Stimulated activated naive CD4-positive, alpha-beta T cell (primary cell): ENCODE measurements at regions not wholly inside any gene's neighbourhood (a gene's known extent, or its start where the extent isn't known, plus 50 kb on each side); places are given as distances from the start of the nearest gene placed in this dataset.
A peak's percentile ranks its signal among the peaks of the same experiment; 100 is the strongest.
"Not testable (repeated sequence)": the region's sequence is repeated elsewhere in the genome, so short reads cannot be mapped to it uniquely, and the experiment has no call there.

Source experiments
- DNase-seq, 6 experiments: peaks; one replicate each; lab custom pipeline; 2025; lab: John Stamatoyannopoulos, UW

DNA sequence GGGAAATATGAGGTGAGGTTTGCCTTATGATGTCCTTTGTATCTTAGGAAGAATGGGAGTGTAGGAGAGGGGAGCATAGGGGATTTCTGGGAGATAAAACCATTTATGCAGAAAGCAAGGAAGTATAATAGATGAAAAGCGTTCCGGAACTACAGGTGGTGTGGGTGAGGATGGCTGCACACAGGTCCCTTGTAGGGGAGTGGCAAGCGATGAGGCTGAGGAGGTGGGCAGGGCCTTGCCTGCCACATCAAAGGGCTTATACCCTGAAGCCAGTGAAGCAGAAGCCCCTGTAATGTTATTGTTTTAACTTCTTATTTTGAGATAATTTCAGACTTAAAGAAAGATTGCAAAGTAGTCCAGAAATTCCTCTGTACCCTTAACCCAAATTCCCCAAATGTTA, 107.3 kb upstream of the IKBKE start:
- not testable (repeated sequence) for DNase-seq

DNA sequence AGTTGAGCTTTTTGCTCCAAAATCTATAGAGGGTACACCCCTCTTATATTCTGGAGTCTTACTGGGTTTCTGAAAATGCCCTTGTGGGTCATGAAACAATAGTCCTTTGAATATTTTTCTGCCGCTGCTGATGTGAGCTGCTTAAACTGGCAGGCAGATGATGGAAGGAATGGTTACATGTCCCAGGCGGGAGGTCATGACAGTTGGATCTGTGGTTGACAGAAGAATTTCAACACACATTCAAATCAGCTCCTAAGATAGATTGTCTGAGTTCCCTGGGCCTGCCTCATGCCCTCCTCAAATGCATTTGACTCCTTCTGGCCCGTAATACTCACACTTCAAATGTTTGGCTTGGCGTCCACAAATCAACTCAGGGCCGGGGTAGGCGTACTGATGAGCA, 105.0 kb upstream of the IKBKE start:
- DNase-seq: not testable (repeated sequence)

DNA sequence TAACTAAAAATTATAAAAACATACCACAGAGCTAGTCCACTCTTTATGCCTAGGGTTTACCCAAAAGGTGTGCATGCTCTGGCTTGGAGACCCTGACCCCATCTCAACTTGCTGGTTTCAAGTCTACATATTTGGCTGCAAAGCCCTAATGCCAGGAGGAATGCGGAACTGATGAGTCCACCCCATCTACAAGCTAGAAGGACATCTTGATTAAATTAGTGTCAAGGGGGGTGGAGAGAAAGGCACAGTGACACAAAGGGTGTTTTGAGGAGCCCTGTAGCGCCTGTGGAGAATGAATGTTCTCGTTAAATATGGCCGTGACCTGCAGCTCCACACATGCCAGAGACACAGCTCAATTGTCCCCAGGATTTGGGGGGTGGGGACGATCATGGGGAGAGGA, 104.1 kb upstream of the IKBKE start:
- not testable (repeated sequence) for DNase-seq

DNA sequence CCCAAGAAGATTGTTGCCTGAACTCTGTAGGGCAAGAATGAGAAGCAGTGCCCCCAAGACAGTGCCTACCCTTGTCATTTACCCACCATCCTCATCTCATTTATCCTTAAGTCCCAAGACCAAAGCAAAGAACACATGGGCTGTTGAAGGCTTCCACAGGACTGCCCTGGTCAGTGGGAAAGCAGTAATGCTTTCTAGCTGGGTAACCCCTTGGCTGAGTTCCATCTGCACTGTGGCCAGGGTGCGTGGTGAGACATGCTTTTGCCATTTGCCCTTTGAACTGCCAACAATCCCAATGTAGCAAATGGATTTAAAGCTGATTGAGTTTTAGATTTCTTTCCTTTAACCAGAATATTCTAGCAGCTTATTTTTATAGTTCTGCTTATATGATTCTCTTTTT, 103.5 kb upstream of the IKBKE start:
- DNase-seq: not testable (repeated sequence)

DNA sequence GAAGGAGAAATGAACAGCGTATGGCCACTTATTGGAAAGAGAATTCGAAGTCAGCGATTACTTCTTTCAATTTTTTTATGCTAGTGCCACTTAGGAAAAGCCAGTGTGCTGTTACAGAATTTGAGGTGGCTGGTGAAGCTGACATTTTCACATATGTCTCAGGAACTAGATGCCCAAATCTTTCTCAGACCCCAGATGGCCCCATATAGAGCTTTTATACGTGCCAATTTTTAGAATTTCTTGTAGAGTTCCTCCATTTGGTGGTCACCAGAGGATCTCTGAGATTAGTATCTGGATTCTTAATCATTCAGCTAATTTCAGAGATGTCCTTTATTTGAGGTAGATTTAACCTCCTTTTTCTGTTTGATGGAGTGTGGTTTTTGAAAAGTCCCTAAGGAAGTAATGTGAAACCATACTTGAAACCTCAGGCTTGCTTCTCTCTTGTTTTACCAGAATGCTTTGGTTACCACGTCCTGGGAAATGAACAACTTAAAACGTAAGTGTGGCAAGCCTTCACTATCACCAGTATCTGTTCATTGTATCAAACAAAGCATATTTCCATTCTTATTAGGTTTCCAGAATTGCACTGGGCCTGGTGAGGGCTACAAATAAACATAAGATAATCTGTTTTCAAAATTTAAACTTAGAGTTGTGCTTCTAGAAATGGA, 102.2 kb upstream of the IKBKE start:
- DNase-seq: not testable (repeated sequence)

DNA sequence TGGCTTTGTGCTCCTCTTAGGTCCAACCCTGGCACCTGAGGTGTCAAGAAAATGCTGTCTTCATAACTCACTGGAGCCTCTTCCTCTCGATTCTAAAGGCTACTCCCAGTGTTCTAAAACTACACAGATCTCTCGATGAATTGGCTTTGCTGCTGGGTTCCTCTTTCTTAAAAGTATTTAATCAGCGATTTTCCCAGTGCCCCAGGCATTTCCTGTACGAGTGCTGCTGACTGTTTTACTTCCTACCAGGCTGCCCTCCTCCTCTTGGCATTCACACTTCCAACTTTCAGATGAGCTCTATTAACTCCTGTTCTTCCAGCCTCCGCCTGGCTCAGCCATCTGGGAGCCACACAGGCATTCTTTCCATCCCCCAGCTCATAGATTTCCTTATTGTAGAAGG, 95.6 kb upstream of the IKBKE start:
- DNase-seq: not testable (repeated sequence)

DNA sequence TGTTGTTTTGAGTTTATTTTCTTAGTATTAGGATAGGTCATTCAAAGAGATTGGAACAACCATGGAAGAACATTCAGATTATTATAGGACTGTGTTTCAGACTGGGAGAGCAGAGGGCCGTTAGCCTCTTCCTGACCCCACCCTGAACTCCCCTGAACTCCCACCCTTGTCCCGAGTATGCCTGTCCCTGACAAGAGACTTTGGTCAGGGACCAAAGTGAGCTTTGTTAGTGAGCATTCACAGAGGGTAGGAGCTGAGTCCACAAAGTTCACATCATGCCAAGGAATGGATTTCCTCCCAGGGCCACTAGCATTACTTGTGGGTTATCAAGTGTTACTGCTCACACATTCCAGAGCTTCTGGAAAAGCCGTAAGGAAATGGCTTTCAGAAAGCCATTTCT, 94.7 kb upstream of the IKBKE start:
- DNase-seq: not testable (repeated sequence)

DNA sequence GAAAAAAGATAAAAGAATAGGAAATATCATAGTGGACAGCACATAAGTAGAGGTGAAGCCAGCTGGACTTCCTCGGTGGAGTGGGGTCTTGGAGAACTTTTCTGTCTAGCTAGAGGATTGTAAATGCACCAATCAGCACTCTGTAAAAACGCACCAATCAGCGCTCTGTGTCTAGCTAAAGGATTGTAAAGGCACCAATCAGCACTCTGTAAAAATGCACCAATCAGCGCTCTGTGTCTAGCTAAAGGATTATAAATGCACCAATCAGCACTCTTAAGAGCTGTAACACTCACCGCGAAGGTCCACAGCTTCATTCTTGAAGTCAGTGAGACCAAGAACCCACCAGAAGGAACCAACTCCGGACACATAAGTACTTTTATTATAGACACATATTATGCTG, 91.8 kb upstream of the IKBKE start:
- not testable (repeated sequence) for DNase-seq

DNA sequence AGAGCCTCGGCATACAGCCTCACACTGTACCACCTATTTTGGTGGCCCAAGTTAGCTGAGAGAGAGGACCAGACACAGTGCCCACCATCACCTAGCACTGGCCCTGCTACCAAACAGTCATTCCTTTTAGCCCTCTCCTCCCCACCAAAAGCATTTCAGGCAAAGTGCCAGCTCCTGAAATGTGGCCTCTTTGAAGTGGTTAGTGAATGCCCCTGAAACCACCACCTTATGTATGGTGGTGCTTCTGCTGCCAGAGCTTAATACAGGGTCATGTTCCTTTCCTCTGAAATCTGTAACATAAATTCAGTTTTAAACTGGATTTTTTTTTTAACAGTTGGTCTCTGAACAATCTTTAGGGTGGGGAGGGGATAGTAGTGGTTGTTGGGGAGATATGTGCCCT, 91.0 kb upstream of the IKBKE start:
- not testable (repeated sequence) for DNase-seq

DNA sequence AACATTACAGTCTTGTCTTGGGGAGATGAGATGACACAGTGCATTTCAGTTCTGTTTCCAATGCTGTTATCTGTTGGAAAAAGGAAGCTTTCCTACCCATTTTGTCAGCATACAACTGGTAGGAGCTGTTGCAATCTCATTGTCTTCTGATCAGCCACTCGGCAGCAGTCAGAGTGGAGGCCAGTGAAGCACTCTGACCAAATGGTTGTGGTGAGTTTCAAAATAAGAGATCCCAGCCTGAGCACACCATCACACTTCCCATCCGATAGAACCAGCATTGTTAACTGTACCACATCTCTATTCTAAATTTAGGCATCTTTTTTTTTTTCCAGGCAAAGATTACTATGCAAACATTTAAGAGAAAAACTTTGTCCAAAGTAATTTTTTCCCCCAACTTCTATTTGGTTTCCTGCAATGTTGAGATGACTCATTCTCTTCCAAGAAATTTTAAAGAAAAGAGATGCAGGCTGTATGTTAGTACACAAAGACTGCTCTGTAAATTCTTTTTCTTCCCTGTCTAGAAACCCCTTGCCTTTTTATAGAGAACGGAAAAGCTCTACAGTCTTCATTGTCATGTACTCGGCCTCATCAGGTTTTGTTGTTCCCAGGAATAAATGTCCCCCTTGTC, 90.0 kb upstream of the IKBKE start:
- not testable (repeated sequence) for DNase-seq

DNA sequence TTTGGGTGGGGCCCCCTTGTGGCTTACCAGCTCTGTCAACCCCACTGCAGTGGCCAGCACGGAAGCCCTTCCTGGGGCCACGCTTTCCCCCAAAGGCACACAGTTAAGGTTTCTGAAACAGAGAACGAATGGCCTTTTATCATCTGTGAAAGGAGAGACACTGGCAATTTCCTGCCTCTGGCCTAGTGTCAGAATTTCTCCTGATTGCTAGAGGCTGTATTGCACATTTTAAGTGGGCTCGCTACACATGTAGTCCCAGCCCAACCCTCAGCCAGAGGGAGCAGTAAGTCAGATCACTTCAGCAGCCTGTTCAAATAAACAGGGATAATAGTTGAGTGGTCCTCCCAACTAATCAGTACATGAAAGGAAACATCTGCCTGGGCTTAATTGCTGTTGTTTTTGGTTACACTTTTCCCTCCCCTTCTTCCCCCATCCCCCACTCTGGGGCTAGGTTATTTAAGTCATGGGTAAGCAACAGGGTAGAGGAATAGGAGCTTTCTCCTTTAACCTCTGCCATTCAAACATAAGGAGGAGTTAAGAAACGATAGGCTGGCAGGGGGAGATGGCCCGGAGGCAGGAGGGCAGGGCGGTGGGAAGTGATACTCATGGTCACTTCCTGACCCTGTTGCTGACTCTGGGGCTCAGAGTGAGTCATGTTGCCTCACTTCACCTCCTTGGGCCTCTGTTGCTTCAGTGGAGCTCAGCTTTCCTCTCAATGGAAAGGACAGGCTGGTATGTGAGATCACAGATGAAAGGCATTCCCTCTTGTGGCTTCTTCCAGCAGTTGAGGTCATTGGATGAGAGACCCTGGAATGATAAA, 89.3 kb upstream of the IKBKE start:
- not testable (repeated sequence) for DNase-seq

DNA sequence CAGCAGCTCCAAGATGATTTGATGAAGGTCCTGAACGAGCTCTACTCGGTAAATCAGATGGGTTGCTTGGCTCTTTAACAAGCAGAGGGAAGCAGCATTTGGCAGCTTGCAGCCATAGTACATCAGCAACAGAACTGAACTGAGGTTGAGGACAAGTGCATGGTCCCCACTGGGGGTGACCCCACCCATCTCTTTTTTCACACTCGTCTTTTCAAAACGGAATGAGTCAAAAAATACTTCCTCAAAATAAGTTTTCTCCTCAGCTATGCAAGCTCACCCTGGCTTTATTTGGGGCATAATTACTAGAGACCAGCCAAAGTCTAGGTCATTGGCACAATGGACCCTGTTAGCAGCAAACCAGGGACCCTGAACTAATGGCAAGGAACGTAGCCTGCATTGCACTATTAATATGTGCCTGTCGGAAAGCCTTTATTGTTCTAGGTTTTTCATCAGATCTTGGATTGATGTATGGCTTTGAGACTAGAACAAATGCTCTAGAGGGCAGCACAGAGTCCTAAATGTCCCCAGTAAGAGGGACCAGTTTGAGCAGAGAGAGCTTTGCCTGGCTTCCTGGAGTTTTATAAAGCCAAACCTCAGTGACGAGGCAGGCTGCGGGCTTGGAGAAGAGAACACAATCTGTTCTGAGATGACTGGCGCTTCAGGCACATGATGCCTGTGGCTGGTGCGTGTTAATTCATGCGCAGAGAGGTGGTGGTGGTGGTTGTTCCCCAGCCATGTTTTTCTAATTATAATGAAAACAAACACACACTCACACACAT, 86.1 kb upstream of the IKBKE start:
- DNase-seq: peak in 3 of 6 experiments; percentile 2 to 15 (median 13)

DNA sequence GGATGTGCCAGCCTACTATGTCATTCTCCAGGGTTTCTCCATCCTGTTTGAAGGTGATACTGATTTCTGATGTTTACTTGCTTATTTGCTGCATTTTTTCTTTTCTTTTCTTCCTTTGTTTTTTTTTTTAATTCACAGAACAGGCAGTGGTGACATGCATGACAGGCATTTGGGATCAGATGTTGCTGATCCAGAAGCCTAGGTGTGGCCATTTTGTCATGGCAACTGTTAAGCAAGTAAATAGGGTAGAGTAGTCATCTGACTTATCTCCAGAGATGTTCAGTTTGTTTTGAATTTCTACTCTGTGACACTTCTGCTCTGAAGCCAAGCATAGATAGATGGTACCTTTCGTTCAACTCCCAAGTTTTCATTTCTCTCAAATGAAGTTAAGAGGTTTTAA, 85.4 kb upstream of the IKBKE start:
- not testable (repeated sequence) for DNase-seq

DNA sequence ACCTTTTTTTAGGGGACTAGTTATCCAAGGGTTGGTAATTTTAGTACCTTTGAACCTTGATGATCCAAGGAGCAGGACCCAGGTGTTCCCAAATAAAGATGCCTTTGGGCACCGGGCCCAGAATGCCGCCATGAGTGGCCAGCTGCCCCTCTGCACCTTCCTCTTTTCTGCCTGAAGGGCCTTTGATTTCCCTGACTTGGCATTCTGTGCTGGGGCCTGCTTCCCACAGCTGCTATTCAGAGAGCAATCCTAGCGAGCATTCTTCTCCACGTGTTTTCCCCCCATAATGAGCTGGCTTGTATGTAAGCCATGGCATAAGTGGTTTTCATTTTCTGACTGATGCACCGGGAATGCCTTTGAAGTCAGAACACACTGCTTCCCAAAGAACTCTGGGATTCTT, 82.6 kb upstream of the IKBKE start:
- not testable (repeated sequence) for DNase-seq

DNA sequence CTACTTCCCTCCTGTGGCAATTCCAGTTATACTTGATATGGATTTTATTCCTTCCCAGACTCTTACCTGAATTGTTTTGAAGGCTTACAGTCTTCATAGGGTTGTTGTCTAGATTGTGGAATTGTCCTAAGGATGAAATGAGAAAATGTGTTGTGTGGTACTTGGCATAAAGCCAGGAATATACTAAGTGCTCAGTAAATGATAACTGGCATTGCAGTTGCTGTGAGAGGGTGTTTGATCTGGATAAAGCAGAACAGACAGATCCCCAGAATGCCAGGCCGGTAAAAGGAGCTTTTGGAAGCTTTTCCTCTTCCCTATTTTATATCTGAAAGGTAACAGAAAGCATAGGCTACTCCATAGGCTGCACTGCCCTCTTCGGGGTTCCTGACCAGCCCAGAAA, 78.4 kb upstream of the IKBKE start:
- not testable (repeated sequence) for DNase-seq

DNA sequence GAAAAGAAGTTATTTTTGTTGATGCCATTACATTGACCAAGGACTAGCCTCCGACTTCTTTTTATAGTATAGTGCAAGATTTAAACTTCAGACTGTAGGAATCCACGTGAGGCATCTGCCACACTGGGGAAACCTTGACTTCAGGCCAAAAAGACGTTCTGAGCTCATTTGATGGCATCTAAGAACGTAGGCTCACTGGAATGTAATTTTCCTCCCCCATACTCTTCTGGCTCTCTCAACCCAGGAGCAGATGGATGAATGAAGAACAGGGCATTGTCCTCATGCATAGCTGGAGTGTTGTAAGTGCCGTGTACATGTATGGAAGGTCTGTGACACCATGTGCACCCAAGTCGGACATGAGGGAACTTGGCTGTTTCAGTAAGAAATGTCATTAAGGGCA, 72.8 kb upstream of the IKBKE start:
- DNase-seq: not testable (repeated sequence)

DNA sequence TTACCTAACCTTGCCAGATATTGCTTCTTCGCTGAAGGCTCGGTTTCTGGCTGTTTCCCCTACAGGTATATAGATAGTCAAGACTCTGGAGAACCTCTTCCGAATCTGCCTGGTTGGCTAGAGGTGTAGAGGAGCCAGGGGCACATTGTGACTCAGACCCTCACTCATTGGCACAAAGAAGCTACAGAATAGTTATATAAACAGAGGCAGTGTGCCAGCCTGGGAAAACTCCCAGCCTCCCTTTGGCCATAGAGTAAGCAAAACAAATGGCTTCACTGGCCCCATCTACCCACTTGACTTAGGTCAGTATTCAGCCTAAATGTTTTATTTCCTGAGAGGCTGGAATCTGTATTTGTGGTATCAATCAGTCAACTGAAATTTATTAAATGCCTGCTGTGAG, 72.0 kb upstream of the IKBKE start:
- DNase-seq: not testable (repeated sequence)

DNA sequence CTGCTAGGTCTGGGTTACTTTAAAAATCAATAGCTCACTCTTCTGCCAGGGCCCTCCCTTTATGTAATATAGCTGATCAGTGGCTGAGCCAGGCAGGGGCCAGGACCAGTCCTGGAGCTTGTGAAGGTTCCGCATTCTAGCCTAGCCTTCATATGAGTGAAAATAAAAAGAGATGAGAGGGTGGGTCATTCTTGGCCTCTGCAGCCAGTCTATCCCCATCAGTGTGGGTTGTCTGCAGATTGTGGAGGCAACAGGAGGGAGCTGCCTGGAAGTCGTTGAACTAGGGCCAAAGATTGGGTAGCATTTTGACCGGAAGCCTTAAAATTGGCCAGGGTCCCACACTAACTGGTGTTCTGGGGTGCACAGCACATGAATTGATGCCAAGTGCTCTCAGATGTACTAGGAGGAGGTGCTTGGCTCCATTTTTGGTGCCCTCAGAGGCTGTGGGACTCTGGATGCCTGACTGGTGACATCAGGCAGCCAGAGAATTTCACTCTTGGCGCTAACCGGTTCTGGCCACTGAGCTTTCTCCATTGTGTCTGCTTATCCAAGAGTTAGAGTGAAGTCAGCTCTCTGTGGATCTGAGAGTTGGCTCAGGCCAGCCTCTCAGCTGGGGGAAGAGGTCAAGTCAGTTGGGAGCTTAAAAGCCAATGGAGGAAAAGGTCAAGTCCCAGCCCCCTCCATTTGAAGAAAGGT, 66.5 kb upstream of the IKBKE start:
- not testable (repeated sequence) for DNase-seq

DNA sequence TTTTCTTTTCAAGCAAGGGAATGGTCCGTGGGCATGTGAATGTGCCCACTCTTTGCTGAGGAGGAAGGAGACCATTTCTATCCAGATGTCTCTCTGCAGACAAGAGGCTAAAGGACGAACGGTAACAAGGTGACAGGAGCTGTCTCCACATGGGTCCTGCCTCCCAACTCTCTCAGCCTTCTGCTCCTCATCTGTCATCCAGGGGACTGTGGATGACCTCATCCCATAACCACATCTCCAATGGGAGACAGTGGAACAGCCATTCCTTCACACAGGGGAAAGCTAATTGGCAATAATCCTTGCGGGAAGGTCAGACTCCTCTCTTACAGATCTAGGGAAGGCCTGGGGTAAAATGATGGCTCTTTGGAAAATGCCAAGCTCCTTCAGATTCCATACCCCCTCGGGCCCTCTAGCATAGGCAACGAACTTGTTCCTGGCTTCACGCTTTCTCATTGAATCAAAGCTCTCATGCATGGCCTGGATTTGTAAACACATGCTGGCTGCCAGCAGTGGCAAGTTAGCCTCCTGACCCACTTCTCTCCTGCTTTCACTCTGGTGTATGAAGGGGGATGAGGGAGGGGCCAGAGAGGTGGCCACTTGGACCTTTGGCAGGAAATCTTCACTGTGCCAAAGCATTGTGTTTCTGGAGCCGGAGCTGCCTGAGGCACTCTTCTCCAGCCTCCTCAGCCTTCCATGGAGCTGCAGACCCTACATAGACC, 65.8 kb upstream of the IKBKE start:
- DNase-seq: not testable (repeated sequence)

DNA sequence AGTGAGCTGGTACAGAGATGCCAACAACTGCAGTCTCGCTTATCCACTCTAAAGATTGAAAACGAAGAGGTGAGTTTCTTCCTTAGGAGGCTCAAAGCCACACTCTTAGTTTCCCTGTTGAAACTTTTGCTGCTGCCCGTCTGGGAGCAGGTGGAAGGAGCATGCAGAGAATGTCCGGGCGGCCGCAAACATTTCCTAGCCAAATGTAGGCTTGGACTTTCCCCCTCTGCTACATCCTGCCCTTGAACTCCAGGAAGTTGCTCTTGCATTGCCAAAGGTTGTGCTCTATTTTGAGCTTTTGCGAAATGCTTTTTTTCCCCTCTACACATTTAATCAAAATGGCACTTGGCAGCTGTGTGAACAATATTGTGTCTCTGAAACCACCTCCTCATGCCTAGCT, 65.0 kb upstream of the IKBKE start:
- DNase-seq: not testable (repeated sequence)
